Fibroblast of lung (primary cell): ENCODE measurements at regions not wholly inside any gene's neighbourhood (a gene's known extent, or its start where the extent isn't known, plus 50 kb on each side); places are given as distances from the start of the nearest gene placed in this dataset.
A peak's percentile ranks its signal among the peaks of the same experiment; 100 is the strongest.

Source experiments
- DNase-seq, 2 donors: peaks; one replicate each; pipeline versions ENCODE4 v3.0.0 to v3.0.0-alpha.2; 2010; ENCODE audit warnings: low read depth in 2 of 2
- H2AFZ ChIP-seq: 2 replicates; pipeline ENCODE4 v1.5.1; 2012; ENCODE audit warnings: low read length, control low read depth, inconsistent platforms
- H3K27ac ChIP-seq: 2 replicates; pipeline ENCODE4 v1.5.1; 2011; ENCODE audit warnings: low read length, control low read depth; ENCODE audit not compliant: insufficient read depth
- H3K27me3 ChIP-seq: 2 replicates; pipeline ENCODE4 v1.5.1; 2011; ENCODE audit warnings: mild to moderate bottlenecking, low read length; ENCODE audit not compliant: control insufficient read depth, insufficient read depth
- H3K36me3 ChIP-seq: 2 replicates; pipeline ENCODE4 v1.5.1; 2011; ENCODE audit warnings: low read length; ENCODE audit not compliant: control insufficient read depth, insufficient read depth
- H3K4me1 ChIP-seq: 2 replicates; pipeline ENCODE4 v1.5.1; 2011; ENCODE audit warnings: low read length; ENCODE audit not compliant: control insufficient read depth, insufficient read depth; ENCODE audit errors: extremely low read depth
- H3K4me2 ChIP-seq: 2 replicates; pipeline ENCODE4 v1.5.1; 2011; ENCODE audit warnings: low read length, control low read depth; ENCODE audit not compliant: insufficient read depth; ENCODE audit errors: extremely low read depth
- H3K4me3 ChIP-seq, 4 experiments: fragments of 200-600 bp in 1 of 4; sonication (generic) in 1 of 4; replicated peaks in 1 of 4; 2 replicates each; pipeline ENCODE4 v1.5.1; 2011 to 2016; ENCODE audit warnings: low read length in 4 of 4, low read depth in 3 of 4, mild to moderate bottlenecking in 3 of 4, control low read depth in 2 of 4, inconsistent platforms in 1 of 4, mixed read lengths in 1 of 4; ENCODE audit not compliant: insufficient read depth in 1 of 4; ENCODE audit errors: control extremely low read depth in 1 of 4
- H3K79me2 ChIP-seq: 2 replicates; pipeline ENCODE4 v1.5.1; 2012; ENCODE audit warnings: mild to moderate bottlenecking, low read length, inconsistent platforms; ENCODE audit not compliant: control insufficient read depth, insufficient read depth
- H3K9ac ChIP-seq: 2 replicates; pipeline ENCODE4 v1.5.1; 2011; ENCODE audit warnings: mild to moderate bottlenecking, low read length, control low read depth; ENCODE audit not compliant: insufficient read depth
- H3K9me3 ChIP-seq: 2 replicates; pipeline ENCODE4 v1.5.1; 2012; ENCODE audit warnings: low read depth, low read length; ENCODE audit not compliant: control insufficient read depth, insufficient read depth
- H4K20me1 ChIP-seq: 2 replicates; pipeline ENCODE4 v1.5.1; 2011; ENCODE audit warnings: low read length; ENCODE audit not compliant: control insufficient read depth, insufficient read depth; ENCODE audit errors: extremely low read depth
- CTCF ChIP-seq, 2 donors: IDR thresholded peaks in 1 of 2; conservative IDR thresholded peaks in 1 of 2; 1 replicate in 1 of 2; 2 replicates in 1 of 2; pipeline ENCODE4 v1.5.1; 2011 to 2012; ENCODE audit warnings: low read length in 2 of 2, control low read depth in 1 of 2, inconsistent platforms in 1 of 2, low read depth in 1 of 2, mild to moderate bottlenecking in 1 of 2
- EZH2 ChIP-seq: IDR thresholded peaks from 2 replicates; pipeline ENCODE4 v1.5.1; 2012; ENCODE audit warnings: low read length, control low read depth, mild to moderate bottlenecking; ENCODE audit errors: missing control alignments

GRCh38 chr1:224517171-224517570, 82.6 kb upstream of the WDR26 start:
- Histone ChIP-seq H3K27me3 (no peaks in the 10 kb centered on the region), H3K79me2 (no peaks in the 10 kb centered on the region), H4K20me1 (no peaks in the 10 kb centered on the region), H2AFZ (no peak overlapping the region), H3K4me1 (no peaks in the 10 kb centered on the region), H3K27ac (no peak overlapping the region), H3K36me3 (no peaks in the 10 kb centered on the region), H3K9ac (no peak overlapping the region), H3K4me2 (no peak overlapping the region), H3K4me3 (no peak overlapping the region), H3K9me3 (no peaks in the 10 kb centered on the region)
- TF ChIP-seq CTCF (conservative IDR thresholded peaks at IDR 0.05 in 1 of 2, IDR thresholded peaks at IDR 0.05 in 1 of 2; ENCODE audit: low read depth in 1 of 2, low read length in 2 of 2) (no peak), EZH2 (no peak)
- peak in 1 of 2 donors; percentile 56 for DNase-seq

- Histone ChIP-seq H3K79me2 (no peaks in the 10 kb centered on the region), H4K20me1 (no peaks in the 10 kb centered on the region), H3K4me3 (no peak overlapping the region), H3K9me3 (no peaks in the 10 kb centered on the region), H2AFZ (no peak overlapping the region), H3K4me1 (no peaks in the 10 kb centered on the region), H3K4me2 (no peak overlapping the region), H3K27me3 (no peaks in the 10 kb centered on the region), H3K27ac (no peak overlapping the region), H3K9ac (no peak overlapping the region), H3K36me3 (no peaks in the 10 kb centered on the region)
- DNase-seq: no peak
- TF ChIP-seq CTCF (conservative IDR thresholded peaks at IDR 0.05 in 1 of 2, IDR thresholded peaks at IDR 0.05 in 1 of 2; ENCODE audit: low read depth in 1 of 2, low read length in 2 of 2) (no peak), EZH2 (no peak)
Observed at GRCh38 chr1:224518528-224518927, 83.9 kb upstream of the WDR26 start.

GRCh38 chr1:224519874-224520273, 85.3 kb upstream of the WDR26 start:
- no peaks in the 10 kb centered on the region for H3K9me3 ChIP-seq
- DNase-seq: peak in 1 of 2 donors; percentile 50
- H3K27me3 ChIP-seq: no peaks in the 10 kb centered on the region
- H4K20me1 ChIP-seq: no peaks in the 10 kb centered on the region
- no peak for TF ChIP-seq EZH2
- H3K4me1 ChIP-seq: no peaks in the 10 kb centered on the region
- no peak overlapping the region for H3K9ac ChIP-seq
- no peak overlapping the region for H3K4me2 ChIP-seq
- H3K79me2 ChIP-seq: no peaks in the 10 kb centered on the region
- H3K27ac ChIP-seq: no peak overlapping the region
- H3K4me3 ChIP-seq: no peak overlapping the region
- no peaks in the 10 kb centered on the region for H3K36me3 ChIP-seq
- no peak overlapping the region for H2AFZ ChIP-seq
